AG10803 (cell line): ENCODE measurements at regions not wholly inside any gene's neighbourhood (a gene's known extent, or its start where the extent isn't known, plus 50 kb on each side); places are given as distances from the start of the nearest gene placed in this dataset.

ENCODE experiments used
- DNase-seq: peaks from one replicate; pipeline ENCODE4 v3.0.0; 2010; ENCODE audit warnings: low read depth
- H3K4me3 ChIP-seq: 2 replicates; pipeline ENCODE4 v1.5.1; 2011; ENCODE audit warnings: mild to moderate bottlenecking, low read length, control low read depth
- TF ChIP-seq, protein P1 (sequence below): conservative IDR thresholded peaks from 2 replicates; pipeline ENCODE4 v1.5.1; 2011; ENCODE audit warnings: mild to moderate bottlenecking, low read length, control low read depth, inconsistent platforms

DNA sequence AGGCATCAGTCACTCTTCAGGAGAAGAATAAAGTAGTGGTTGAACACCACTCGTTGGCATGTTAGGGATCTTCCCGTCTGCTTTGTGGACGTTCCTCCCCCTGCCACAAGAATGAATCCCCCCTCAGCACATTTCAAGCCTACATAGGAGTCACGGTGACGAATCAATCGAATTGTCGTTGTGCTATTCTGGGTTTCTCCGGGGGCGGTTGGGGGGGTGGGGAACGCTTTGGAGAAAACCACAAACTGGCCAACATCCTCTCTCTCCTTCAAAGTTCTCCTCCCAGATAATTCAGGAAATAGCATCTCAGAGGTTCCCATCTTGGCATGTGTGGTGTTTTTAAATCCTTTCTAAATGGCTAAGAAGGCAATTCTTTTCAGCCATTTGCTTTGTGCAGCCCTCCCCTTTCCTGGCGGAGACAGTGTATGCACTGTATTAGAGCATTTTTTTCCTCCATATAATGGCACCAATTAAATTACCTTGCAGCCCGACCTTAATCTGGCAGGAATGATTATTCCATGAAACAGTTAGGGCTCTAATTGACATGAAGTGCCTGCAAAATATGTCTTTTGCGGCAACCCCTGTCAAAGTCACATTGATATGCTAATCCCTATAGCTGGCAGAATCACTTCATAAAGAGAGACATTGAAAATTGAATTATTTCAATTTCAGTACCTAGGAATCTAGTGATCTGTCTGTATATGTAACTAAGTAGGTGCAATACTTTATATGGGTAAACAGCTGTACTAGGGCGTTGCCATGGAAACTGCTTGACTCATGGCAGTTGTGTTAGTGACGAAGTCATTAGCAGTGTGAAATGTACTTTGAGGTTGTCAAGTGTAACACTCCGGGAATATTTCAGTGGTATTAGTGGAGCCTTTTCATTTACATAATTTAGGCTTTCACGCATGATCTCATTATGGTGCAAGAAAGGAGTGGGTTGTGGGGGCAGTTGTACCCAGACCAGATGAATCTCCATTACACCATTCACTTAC lies 323.4 kb upstream of the SLC14A2 start:
- H3K4me3 ChIP-seq: no peak overlapping the region
- peak; percentile 54 for DNase-seq

DNA sequence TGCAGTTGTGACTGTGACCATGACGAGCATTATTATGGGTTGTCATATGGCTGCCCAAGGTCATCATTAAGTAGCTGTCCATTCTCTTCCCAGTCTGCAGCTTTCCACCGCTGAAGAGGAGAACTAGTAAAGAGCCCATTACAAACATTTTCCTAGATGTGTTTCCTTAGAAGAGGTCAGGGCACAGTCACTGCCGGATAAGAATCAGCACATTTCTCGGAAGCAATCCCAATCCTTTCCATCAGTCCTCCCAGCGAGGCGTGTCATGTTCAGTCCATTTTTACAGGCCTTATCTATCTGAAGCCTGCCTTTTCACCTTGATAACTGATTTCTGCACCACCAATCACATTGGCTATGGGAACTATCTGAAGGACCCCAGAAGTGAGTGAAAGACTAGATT lies 319.9 kb upstream of the SLC14A2 start:
- TF ChIP-seq, protein P1, sequence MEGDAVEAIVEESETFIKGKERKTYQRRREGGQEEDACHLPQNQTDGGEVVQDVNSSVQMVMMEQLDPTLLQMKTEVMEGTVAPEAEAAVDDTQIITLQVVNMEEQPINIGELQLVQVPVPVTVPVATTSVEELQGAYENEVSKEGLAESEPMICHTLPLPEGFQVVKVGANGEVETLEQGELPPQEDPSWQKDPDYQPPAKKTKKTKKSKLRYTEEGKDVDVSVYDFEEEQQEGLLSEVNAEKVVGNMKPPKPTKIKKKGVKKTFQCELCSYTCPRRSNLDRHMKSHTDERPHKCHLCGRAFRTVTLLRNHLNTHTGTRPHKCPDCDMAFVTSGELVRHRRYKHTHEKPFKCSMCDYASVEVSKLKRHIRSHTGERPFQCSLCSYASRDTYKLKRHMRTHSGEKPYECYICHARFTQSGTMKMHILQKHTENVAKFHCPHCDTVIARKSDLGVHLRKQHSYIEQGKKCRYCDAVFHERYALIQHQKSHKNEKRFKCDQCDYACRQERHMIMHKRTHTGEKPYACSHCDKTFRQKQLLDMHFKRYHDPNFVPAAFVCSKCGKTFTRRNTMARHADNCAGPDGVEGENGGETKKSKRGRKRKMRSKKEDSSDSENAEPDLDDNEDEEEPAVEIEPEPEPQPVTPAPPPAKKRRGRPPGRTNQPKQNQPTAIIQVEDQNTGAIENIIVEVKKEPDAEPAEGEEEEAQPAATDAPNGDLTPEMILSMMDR: no peak
- no peak for DNase-seq
- H3K4me3 ChIP-seq: no peak overlapping the region

More for the DNA sequence above, 323.4 kb upstream of the SLC14A2 start:
- TF ChIP-seq, protein P1: no peak

DNA sequence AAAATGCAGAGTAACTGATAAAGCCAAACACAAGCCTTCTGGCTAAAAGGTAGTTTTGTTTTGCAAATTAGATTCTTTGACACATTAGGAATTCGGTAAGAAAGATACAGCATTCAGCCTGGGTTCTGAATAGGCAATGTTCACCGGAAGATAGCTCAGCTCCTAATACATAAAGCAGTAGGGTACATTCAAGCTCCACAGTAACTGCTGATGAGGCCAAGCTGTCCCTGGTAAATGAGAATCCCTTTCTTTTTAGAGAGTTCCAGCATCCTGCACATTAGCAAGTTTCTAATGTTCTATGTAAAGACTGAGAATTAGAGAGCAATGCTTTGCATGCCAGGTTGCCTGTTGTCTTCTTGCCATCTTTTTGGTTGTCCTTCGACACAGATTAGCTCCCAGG lies 316.3 kb upstream of the SLC14A2 start:
- TF ChIP-seq, protein P1: no peak

DNA sequence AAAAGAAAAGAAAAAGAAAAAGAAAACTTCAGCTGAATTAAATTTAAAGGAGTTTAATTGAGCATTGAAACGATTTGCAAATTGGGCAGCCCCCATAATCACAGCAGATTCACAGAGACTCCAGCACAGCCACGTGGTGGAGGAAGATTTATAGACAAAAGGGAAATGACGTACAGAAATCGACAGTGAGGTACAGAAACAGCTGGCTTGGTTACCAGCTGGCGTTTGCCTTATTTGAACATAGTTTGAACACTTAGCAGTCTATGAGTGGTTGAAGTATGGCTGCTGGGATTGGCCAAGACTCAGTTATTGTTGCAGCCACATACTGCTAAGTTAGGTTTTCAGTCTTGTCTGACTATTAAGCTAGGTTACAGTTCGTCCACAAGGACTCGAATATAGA lies 312.2 kb upstream of the SLC14A2 start:
- DNase-seq: no peak
- no peak overlapping the region for H3K4me3 ChIP-seq
- TF ChIP-seq, protein P1: no peak

More for the DNA sequence above, 316.3 kb upstream of the SLC14A2 start:
- H3K4me3 ChIP-seq: no peak overlapping the region
- no peak for DNase-seq

DNA sequence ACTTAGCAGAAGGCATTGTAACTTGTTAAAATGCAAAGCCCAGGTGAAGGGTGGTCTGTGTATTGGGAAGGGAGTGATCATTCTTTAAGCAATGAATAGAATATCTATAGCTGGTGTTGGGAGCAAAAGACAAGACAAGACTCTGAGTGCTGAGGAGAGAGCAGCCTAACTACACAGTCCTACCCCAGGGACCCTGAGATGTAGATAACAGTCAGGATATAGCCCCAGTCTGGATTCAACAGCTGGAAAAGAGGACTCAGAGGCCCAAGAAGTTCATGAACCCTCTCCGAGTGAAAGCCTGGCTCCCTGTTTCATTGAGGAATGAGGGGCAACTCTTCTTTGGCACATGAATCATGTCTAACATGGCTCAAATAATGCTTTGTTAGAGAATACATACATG lies 310.7 kb upstream of the SLC14A2 start:
- H3K4me3 ChIP-seq: no peak overlapping the region
- DNase-seq: no peak
- TF ChIP-seq, protein P1: no peak

DNA sequence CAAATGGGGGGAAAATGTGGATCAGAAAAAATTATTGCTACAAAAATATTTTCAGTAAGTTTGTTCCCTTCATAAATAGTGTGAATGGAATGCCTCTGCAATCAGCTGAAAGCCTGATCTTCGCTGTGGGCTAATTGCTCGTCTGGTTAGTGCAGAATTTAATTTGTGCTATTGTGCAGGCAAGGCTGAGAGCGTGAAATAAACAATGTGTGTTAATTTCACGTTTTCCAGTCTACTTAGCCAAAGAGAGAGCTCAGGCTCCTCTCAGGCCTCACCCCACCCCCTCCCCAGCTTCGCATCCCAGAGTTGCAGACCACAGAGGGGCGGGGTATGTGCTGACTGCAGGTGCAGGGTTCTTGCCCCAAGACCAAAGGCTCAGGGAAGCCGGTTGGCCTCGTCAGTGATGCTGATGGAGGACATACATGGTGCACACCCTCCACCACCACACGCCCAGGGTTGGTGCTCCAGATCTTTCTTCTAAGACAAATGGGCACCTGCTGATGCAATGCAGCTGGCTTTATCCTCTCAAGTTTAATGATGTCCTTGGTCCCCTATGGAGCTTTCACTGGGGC lies 302.6 kb upstream of the SLC14A2 start:
- no peak overlapping the region for H3K4me3 ChIP-seq
- TF ChIP-seq, protein P1: no peak
- DNase-seq: no peak
